Spleen (tissue), 7 donors: ENCODE measurements at regions not wholly inside any gene's neighbourhood (a gene's known extent, or its start where the extent isn't known, plus 50 kb on each side); places are given as distances from the start of the nearest gene placed in this dataset.

ENCODE experiments used
- POLR2A ChIP-seq, 3 donors: fragments of 450-650 bp; IDR thresholded peaks; one replicate each; pipeline ENCODE4 v1.5.1; 2017; ENCODE audit warnings: antibody characterized with exemption in 3 of 3, mild to moderate bottlenecking in 1 of 3
- POLR2AphosphoS5 ChIP-seq, 3 donors: sonication (generic); formaldehyde crosslinking; IDR thresholded peaks; one replicate each; pipeline ENCODE4 v1.5.1; 2017; ENCODE audit warnings: antibody characterized with exemption in 3 of 3
- TF ChIP-seq, protein P1 (sequence below), 11 experiments: fragments of 200-600 bp in 7 of 11; fragments of 450-650 bp in 4 of 11; sonication (generic) in 4 of 11; IDR thresholded peaks in 8 of 11; conservative IDR thresholded peaks in 3 of 11; 1 replicate in 7 of 11; 2 replicates in 4 of 11; pipeline versions ENCODE4 v1.4.0 to v1.8.0; 2016 to 2021; ENCODE audit warnings: antibody characterized with exemption in 11 of 11, inconsistent platforms in 4 of 11, mild to moderate bottlenecking in 1 of 11
- donor health status: DM: no; HTN: no; CAD: no; lungs with moderate emphysema.
- donor health status: DM: no; HTN: no; CAD: no.
- donor health status: DM: no; HTN: no; CAD: no.

DNA sequence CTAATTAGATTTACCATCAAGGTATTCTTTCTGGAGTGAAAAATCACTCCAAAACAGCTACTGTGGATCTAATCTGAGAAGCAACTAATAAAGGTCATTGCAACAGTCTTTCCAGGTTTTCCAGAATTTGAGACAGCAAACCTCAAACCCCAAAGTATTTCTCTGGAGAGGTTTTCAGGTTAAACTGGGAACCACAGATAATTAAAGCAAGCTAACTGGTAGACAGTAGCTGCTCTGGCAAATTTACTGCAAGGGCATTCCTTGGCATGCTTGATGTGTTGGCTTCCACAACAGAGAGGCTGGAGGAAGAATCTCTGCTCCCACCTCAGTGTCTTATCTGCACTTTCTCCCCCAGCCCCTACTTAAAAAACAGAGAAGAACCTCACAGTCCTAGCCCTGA lies 140.0 kb upstream of the NRBF2 start:
- no peak for TF ChIP-seq POLR2AphosphoS5 (IDR thresholded peaks at IDR 0.05)
- TF ChIP-seq, protein P1, sequence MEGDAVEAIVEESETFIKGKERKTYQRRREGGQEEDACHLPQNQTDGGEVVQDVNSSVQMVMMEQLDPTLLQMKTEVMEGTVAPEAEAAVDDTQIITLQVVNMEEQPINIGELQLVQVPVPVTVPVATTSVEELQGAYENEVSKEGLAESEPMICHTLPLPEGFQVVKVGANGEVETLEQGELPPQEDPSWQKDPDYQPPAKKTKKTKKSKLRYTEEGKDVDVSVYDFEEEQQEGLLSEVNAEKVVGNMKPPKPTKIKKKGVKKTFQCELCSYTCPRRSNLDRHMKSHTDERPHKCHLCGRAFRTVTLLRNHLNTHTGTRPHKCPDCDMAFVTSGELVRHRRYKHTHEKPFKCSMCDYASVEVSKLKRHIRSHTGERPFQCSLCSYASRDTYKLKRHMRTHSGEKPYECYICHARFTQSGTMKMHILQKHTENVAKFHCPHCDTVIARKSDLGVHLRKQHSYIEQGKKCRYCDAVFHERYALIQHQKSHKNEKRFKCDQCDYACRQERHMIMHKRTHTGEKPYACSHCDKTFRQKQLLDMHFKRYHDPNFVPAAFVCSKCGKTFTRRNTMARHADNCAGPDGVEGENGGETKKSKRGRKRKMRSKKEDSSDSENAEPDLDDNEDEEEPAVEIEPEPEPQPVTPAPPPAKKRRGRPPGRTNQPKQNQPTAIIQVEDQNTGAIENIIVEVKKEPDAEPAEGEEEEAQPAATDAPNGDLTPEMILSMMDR (IDR thresholded peaks at IDR 0.05 in 8 of 11, conservative IDR thresholded peaks at IDR 0.05 in 3 of 11), result no peak
- no peak for TF ChIP-seq POLR2A (IDR thresholded peaks at IDR 0.05)
